Adrenal gland (tissue), 5 donors: ENCODE measurements at regions not wholly inside any gene's neighbourhood (a gene's known extent, or its start where the extent isn't known, plus 50 kb on each side); places are given as distances from the start of the nearest gene placed in this dataset.

Source experiments
- POLR2A ChIP-seq, 2 donors: fragments of 450-650 bp; IDR thresholded peaks; one replicate each; pipeline ENCODE4 v1.6.1; 2017; ENCODE audit warnings: antibody characterized with exemption in 2 of 2, mild to moderate bottlenecking in 2 of 2, moderate library complexity in 1 of 2
- TF ChIP-seq, protein P1 (sequence below), 6 experiments: fragments of 450-650 bp in 4 of 6; fragments of 200-600 bp in 2 of 6; sonication (generic) in 1 of 6; IDR thresholded peaks; 1 replicate in 5 of 6; 2 replicates in 1 of 6; pipeline versions ENCODE4 v1.5.1 to v1.8.0; 2016 to 2021; ENCODE audit warnings: antibody characterized with exemption in 6 of 6, mild to moderate bottlenecking in 2 of 6, moderate library complexity in 1 of 6
- donor health status: DM: no; HTN: no; CAD: no.

DNA sequence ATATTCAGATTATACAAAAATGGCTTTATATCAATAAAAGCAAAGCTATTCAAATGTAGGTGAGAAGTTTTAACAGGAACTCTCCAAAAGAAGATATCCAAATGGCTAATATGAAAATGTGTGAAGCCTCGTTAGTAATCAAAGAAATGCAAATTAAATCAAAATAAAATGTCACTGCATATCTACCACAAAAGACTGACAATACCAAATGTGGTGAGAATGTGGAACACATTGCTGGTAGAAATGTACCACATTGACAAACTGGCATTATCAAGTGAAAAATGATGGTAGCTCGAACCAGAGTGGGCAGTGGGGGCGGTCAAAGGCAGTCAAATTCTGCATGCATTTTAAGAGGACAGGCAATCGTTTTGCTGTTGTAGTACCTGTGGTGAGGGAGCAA lies 1012.7 kb downstream of the TDRD15 start:
- TF ChIP-seq, protein P1, sequence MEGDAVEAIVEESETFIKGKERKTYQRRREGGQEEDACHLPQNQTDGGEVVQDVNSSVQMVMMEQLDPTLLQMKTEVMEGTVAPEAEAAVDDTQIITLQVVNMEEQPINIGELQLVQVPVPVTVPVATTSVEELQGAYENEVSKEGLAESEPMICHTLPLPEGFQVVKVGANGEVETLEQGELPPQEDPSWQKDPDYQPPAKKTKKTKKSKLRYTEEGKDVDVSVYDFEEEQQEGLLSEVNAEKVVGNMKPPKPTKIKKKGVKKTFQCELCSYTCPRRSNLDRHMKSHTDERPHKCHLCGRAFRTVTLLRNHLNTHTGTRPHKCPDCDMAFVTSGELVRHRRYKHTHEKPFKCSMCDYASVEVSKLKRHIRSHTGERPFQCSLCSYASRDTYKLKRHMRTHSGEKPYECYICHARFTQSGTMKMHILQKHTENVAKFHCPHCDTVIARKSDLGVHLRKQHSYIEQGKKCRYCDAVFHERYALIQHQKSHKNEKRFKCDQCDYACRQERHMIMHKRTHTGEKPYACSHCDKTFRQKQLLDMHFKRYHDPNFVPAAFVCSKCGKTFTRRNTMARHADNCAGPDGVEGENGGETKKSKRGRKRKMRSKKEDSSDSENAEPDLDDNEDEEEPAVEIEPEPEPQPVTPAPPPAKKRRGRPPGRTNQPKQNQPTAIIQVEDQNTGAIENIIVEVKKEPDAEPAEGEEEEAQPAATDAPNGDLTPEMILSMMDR (IDR thresholded peaks at IDR 0.05), result no peak
- no peak for TF ChIP-seq POLR2A (IDR thresholded peaks at IDR 0.05)
